Mesothelial cell of epicardium (in vitro differentiated cells): ENCODE measurements at regions not wholly inside any gene's neighbourhood (a gene's known extent, or its start where the extent isn't known, plus 50 kb on each side); places are given as distances from the start of the nearest gene placed in this dataset.
A peak's percentile ranks its signal among the peaks of the same experiment; 100 is the strongest.

Experiments used
- DNase-seq, 2 experiments: peaks; one replicate each; pipeline ENCODE4 v3.0.0; 2021; ENCODE audit warnings: low spot score in 2 of 2; ENCODE audit not compliant: unreplicated experiment in 2 of 2
- H3K27ac Mint-ChIP-seq: 2 replicates; pipeline ENCODE4 v1.8.0; 2021; ENCODE audit warnings: mixed read lengths
- H3K27me3 Mint-ChIP-seq: 2 replicates; pipeline ENCODE4 v1.8.0; 2021; ENCODE audit warnings: low read depth, mixed read lengths
- H3K36me3 Mint-ChIP-seq: 2 replicates; pipeline ENCODE4 v1.8.0; 2021; ENCODE audit warnings: mixed read lengths
- H3K4me1 Mint-ChIP-seq: 2 replicates; pipeline ENCODE4 v1.8.0; 2021; ENCODE audit warnings: mixed read lengths
- H3K4me3 Mint-ChIP-seq: 2 replicates; pipeline ENCODE4 v1.8.0; 2021; ENCODE audit warnings: mild to moderate bottlenecking, moderate library complexity, mixed read lengths
- H3K9me3 Mint-ChIP-seq: 2 replicates; pipeline ENCODE4 v1.8.0; 2021; ENCODE audit warnings: mixed read lengths
- CTCF ChIP-seq: fragments of 200-600 bp; sonication (generic); IDR thresholded peaks from one replicate; pipeline ENCODE4 v1.5.0; 2021; ENCODE audit warnings: antibody characterized with exemption; ENCODE audit not compliant: unreplicated experiment

DNA sequence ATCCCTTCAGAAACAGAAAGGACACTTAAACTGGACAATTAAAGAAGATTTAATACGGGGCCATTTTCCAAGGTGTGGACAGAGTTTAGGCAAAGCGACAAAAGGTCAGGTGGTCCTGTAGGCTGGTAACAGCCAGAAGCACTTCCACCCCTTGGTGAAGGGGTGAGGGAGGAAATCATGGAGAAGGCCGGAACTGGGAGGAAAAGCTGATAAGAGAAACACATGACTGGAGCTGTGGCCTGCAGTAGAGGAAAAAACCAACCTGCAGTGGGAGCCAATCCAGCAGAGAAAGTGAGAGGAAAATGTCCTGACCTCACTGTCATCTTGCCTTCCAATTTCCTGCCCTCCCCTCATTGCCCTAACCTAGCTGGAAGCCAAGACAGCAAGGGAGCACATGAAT is 249.8 kb downstream of the LMO4 start:
- Mint-ChIP-seq H3K4me3 (no peak overlapping the region), H3K27ac (no peak overlapping the region), H3K36me3 (no peaks in the 10 kb centered on the region), H3K9me3 (no peaks in the 10 kb centered on the region), H3K27me3 (no peaks in the 10 kb centered on the region), H3K4me1 (no peaks in the 10 kb centered on the region)
- no peak for DNase-seq
- TF ChIP-seq CTCF, result no peak

- peaks cover 8% of the 10 kb centered on the region for H3K4me1 Mint-ChIP-seq
- no peak overlapping the region for H3K4me3 Mint-ChIP-seq
- H3K27me3 Mint-ChIP-seq, result no peaks in the 10 kb centered on the region
- no peak overlapping the region for H3K27ac Mint-ChIP-seq
- H3K9me3 Mint-ChIP-seq, result no peaks in the 10 kb centered on the region
- H3K36me3 Mint-ChIP-seq, result no peaks in the 10 kb centered on the region
- no peak for DNase-seq
- TF ChIP-seq CTCF, result no peak
Observed at GRCh38 chr1:87583459-87583858, 254.8 kb downstream of the LMO4 start.

DNA sequence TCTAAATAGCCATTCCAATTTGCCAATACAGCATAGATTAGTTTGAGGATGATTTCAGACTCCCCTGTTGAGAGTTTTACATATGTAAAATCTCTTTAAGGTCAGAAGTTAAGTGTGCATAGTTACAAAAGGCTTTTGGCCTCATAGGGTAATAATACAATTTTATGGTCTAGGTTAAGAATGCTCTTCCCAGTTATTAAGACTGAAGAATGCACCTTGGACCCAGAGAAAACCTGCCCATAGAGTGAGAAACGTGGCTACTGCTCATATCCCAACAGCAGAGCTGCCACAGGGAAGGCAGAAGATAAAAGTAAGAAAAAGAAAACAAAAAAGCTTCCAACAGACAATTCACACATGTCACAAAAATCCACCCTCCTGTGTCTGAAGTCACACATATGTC is 255.9 kb downstream of the LMO4 start:
- no peaks in the 10 kb centered on the region for H3K36me3 Mint-ChIP-seq
- DNase-seq, result no peak
- H3K9me3 Mint-ChIP-seq, result no peaks in the 10 kb centered on the region
- no peak overlapping the region for H3K4me3 Mint-ChIP-seq
- H3K27ac Mint-ChIP-seq, result no peak overlapping the region
- no peak for TF ChIP-seq CTCF
- no peaks in the 10 kb centered on the region for H3K27me3 Mint-ChIP-seq
- H3K4me1 Mint-ChIP-seq, result peaks cover 8% of the 10 kb centered on the region

DNA sequence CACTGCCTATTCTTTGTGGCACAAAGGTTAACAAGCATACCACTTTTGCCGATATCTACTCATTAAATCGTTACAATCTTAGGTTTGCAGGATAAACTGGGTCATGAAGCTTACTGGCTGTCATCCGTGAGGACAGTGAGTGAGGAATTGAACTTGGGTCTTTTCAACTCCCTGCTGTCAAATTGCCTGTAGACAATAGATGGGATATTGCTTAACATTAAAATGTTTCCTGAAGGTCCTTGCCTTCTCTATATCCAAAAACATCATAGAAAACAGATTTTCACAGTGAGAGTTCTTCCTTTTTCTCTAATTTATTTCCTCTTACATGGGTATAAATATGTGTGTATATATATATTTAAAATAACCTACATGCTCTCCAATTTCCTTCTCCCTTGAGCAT is 257.8 kb downstream of the LMO4 start:
- no peaks in the 10 kb centered on the region for H3K27me3 Mint-ChIP-seq
- H3K27ac Mint-ChIP-seq, result no peak overlapping the region
- no peak overlapping the region for H3K4me3 Mint-ChIP-seq
- DNase-seq, result no peak
- H3K36me3 Mint-ChIP-seq, result no peaks in the 10 kb centered on the region
- TF ChIP-seq CTCF, result no peak
- H3K4me1 Mint-ChIP-seq, result peaks cover 8% of the 10 kb centered on the region
- no peaks in the 10 kb centered on the region for H3K9me3 Mint-ChIP-seq

GRCh38 chr1:87588495-87588894 is 259.8 kb downstream of the LMO4 start:
- no peak for TF ChIP-seq CTCF
- Mint-ChIP-seq H3K36me3 (no peaks in the 10 kb centered on the region), H3K4me3 (no peak overlapping the region), H3K9me3 (no peaks in the 10 kb centered on the region), H3K27me3 (no peaks in the 10 kb centered on the region), H3K4me1 (peaks cover 8% of the 10 kb centered on the region), H3K27ac (peak overlapping the region; percentile 68)
- no peak for DNase-seq

GRCh38 chr1:87591492-87591891 is 262.8 kb downstream of the LMO4 start:
- DNase-seq, result no peak
- H3K4me3 Mint-ChIP-seq, result no peak overlapping the region
- H3K27me3 Mint-ChIP-seq, result no peaks in the 10 kb centered on the region
- H3K4me1 Mint-ChIP-seq, result peaks cover 24% of the 10 kb centered on the region
- TF ChIP-seq CTCF, result no peak
- H3K27ac Mint-ChIP-seq, result no peak overlapping the region
- H3K36me3 Mint-ChIP-seq, result no peaks in the 10 kb centered on the region
- H3K9me3 Mint-ChIP-seq, result no peaks in the 10 kb centered on the region
